ENCODE measurements at regions not wholly inside any gene's neighbourhood (a gene's known extent, or its start where the extent isn't known, plus 50 kb on each side); places are given as distances from the start of the nearest gene placed in this dataset.
"Not testable (repeated sequence)": the region's sequence is repeated elsewhere in the genome, so short reads cannot be mapped to it uniquely, and the experiment has no call there.

- TF ChIP-seq CTCF (IDR thresholded peaks at IDR 0.05; ENCODE audit: low read depth, low read length): no peak
- TF ChIP-seq EZH2phosphoT487 (IDR thresholded peaks at IDR 0.05; ENCODE audit: low read depth): no peak
- no peak overlapping the region for H3K9ac ChIP-seq (ENCODE audit: low read length)
- H3K4me1 ChIP-seq (ENCODE audit: low read length): no peaks in the 10 kb centered on the region
- H4K20me1 ChIP-seq (ENCODE audit: insufficient read depth, low read length): no peaks in the 10 kb centered on the region
- H3K27ac ChIP-seq (ENCODE audit: low read length): no peak overlapping the region
- no peaks in the 10 kb centered on the region for H3K36me3 ChIP-seq (replicated peaks; ENCODE audit: low read depth, low read length)
- no peak overlapping the region for H3K4me3 ChIP-seq (ENCODE audit: low read length)
- H3K27me3 ChIP-seq (ENCODE audit: low read depth, low read length): no peaks in the 10 kb centered on the region
- H3K9me3 ChIP-seq (ENCODE audit: insufficient read depth, low read length): no peaks in the 10 kb centered on the region
- no peak overlapping the region for H3K4me2 ChIP-seq (ENCODE audit: low read length)
- no peaks in the 10 kb centered on the region for H3K79me2 ChIP-seq (ENCODE audit: low read length)
- no peak overlapping the region for H2AFZ ChIP-seq (ENCODE audit: low read depth, low read length)
Measured at GRCh38 chr6:94902974-94903628, 674.2 kb upstream of the MANEA start.

GRCh38 chr6:94899191-94899590 is 678.1 kb upstream of the MANEA start:
- Histone ChIP-seq H3K9ac (ENCODE audit: low read length) (no peak overlapping the region), H3K27ac (ENCODE audit: low read length) (no peak overlapping the region)
- TF ChIP-seq CTCF (IDR thresholded peaks at IDR 0.05; ENCODE audit: low read depth, low read length) (no peak), EZH2phosphoT487 (IDR thresholded peaks at IDR 0.05; ENCODE audit: low read depth) (no peak)

GRCh38 chr6:94894300-94894699 is 683.0 kb upstream of the MANEA start:
- Histone ChIP-seq H3K27ac (ENCODE audit: low read length) (no peak overlapping the region), H3K9ac (ENCODE audit: low read length) (no peak overlapping the region), H3K4me1 (ENCODE audit: low read length) (no peaks in the 10 kb centered on the region), H2AFZ (ENCODE audit: low read depth, low read length) (no peak overlapping the region), H4K20me1 (ENCODE audit: insufficient read depth, low read length) (no peaks in the 10 kb centered on the region), H3K27me3 (ENCODE audit: low read depth, low read length) (no peaks in the 10 kb centered on the region), H3K9me3 (ENCODE audit: insufficient read depth, low read length) (no peaks in the 10 kb centered on the region), H3K36me3 (replicated peaks; ENCODE audit: low read depth, low read length) (no peaks in the 10 kb centered on the region), H3K4me2 (ENCODE audit: low read length) (no peak overlapping the region), H3K79me2 (ENCODE audit: low read length) (no peaks in the 10 kb centered on the region), H3K4me3 (ENCODE audit: low read length) (no peak overlapping the region)
- TF ChIP-seq EZH2phosphoT487 (IDR thresholded peaks at IDR 0.05; ENCODE audit: low read depth) (no peak), CTCF (IDR thresholded peaks at IDR 0.05; ENCODE audit: low read depth, low read length) (no peak)

More at GRCh38 chr6:94899191-94899590, 678.1 kb upstream of the MANEA start:
- Histone ChIP-seq H3K4me3 (ENCODE audit: low read length) (no peak overlapping the region), H3K79me2 (ENCODE audit: low read length) (no peaks in the 10 kb centered on the region), H3K4me2 (ENCODE audit: low read length) (no peak overlapping the region), H4K20me1 (ENCODE audit: insufficient read depth, low read length) (no peaks in the 10 kb centered on the region), H2AFZ (ENCODE audit: low read depth, low read length) (no peak overlapping the region), H3K4me1 (ENCODE audit: low read length) (no peaks in the 10 kb centered on the region), H3K27me3 (ENCODE audit: low read depth, low read length) (no peaks in the 10 kb centered on the region), H3K9me3 (ENCODE audit: insufficient read depth, low read length) (no peaks in the 10 kb centered on the region), H3K36me3 (replicated peaks; ENCODE audit: low read depth, low read length) (no peaks in the 10 kb centered on the region)

- Histone ChIP-seq H3K36me3 (replicated peaks; ENCODE audit: low read depth, low read length) (no peaks in the 10 kb centered on the region), H3K27me3 (ENCODE audit: low read depth, low read length) (no peaks in the 10 kb centered on the region), H2AFZ (ENCODE audit: low read depth, low read length) (no peak overlapping the region), H3K27ac (ENCODE audit: low read length) (no peak overlapping the region), H3K9me3 (ENCODE audit: insufficient read depth, low read length) (no peaks in the 10 kb centered on the region), H3K4me3 (ENCODE audit: low read length) (no peak overlapping the region), H3K79me2 (ENCODE audit: low read length) (no peaks in the 10 kb centered on the region), H3K4me2 (ENCODE audit: low read length) (no peak overlapping the region), H4K20me1 (ENCODE audit: insufficient read depth, low read length) (no peaks in the 10 kb centered on the region), H3K9ac (ENCODE audit: low read length) (no peak overlapping the region), H3K4me1 (ENCODE audit: low read length) (no peaks in the 10 kb centered on the region)
- TF ChIP-seq EZH2phosphoT487 (IDR thresholded peaks at IDR 0.05; ENCODE audit: low read depth) (no peak), CTCF (IDR thresholded peaks at IDR 0.05; ENCODE audit: low read depth, low read length) (no peak)
Measured at GRCh38 chr6:94893327-94893726, 684.0 kb upstream of the MANEA start.

- H3K9ac ChIP-seq (ENCODE audit: low read length); H3K27me3 ChIP-seq (ENCODE audit: low read depth, low read length); H3K4me2 ChIP-seq (ENCODE audit: low read length); H2AFZ ChIP-seq (ENCODE audit: low read depth, low read length); H3K79me2 ChIP-seq (ENCODE audit: low read length); H4K20me1 ChIP-seq (ENCODE audit: insufficient read depth, low read length); H3K4me3 ChIP-seq (ENCODE audit: low read length); H3K27ac ChIP-seq (ENCODE audit: low read length); H3K36me3 ChIP-seq (replicated peaks; ENCODE audit: low read depth, low read length); H3K4me1 ChIP-seq (ENCODE audit: low read length); H3K9me3 ChIP-seq (ENCODE audit: insufficient read depth, low read length): not testable (repeated sequence)
Measured at GRCh38 chr6:94873819-94874218, 703.5 kb upstream of the MANEA start.

All from OCI-LY3 (cell line).